ENCODE measurements at regions not wholly inside any gene's neighbourhood (a gene's known extent, or its start where the extent isn't known, plus 50 kb on each side); places are given as distances from the start of the nearest gene placed in this dataset.

DNA sequence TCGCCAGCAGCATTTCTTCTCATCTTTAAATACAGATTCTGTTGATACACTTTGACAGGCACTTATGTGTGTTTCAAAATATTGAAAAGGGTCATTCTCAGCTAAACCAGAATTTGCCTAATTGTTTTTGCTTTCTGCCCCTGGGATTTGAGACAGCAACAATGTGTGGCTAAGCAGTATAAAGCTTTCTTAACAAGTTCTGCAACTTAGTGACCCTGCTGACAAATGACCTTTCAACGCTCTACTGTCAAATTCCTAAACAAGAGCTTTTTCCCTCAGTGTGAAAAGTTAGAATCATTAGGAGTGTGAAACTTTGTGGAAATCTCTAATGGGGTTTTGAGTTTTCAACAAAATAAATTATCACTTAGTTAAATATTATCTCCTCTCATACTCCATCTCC is 414.6 kb downstream of the RFPL4B start:
- TF ChIP-seq, protein P1, sequence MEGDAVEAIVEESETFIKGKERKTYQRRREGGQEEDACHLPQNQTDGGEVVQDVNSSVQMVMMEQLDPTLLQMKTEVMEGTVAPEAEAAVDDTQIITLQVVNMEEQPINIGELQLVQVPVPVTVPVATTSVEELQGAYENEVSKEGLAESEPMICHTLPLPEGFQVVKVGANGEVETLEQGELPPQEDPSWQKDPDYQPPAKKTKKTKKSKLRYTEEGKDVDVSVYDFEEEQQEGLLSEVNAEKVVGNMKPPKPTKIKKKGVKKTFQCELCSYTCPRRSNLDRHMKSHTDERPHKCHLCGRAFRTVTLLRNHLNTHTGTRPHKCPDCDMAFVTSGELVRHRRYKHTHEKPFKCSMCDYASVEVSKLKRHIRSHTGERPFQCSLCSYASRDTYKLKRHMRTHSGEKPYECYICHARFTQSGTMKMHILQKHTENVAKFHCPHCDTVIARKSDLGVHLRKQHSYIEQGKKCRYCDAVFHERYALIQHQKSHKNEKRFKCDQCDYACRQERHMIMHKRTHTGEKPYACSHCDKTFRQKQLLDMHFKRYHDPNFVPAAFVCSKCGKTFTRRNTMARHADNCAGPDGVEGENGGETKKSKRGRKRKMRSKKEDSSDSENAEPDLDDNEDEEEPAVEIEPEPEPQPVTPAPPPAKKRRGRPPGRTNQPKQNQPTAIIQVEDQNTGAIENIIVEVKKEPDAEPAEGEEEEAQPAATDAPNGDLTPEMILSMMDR (IDR thresholded peaks at IDR 0.05; ENCODE audit: insufficient read depth, low read length): no peak
- no peak for TF ChIP-seq POLR2AphosphoS5 (IDR thresholded peaks at IDR 0.05; ENCODE audit: low read depth)
- TF ChIP-seq, protein P2, sequence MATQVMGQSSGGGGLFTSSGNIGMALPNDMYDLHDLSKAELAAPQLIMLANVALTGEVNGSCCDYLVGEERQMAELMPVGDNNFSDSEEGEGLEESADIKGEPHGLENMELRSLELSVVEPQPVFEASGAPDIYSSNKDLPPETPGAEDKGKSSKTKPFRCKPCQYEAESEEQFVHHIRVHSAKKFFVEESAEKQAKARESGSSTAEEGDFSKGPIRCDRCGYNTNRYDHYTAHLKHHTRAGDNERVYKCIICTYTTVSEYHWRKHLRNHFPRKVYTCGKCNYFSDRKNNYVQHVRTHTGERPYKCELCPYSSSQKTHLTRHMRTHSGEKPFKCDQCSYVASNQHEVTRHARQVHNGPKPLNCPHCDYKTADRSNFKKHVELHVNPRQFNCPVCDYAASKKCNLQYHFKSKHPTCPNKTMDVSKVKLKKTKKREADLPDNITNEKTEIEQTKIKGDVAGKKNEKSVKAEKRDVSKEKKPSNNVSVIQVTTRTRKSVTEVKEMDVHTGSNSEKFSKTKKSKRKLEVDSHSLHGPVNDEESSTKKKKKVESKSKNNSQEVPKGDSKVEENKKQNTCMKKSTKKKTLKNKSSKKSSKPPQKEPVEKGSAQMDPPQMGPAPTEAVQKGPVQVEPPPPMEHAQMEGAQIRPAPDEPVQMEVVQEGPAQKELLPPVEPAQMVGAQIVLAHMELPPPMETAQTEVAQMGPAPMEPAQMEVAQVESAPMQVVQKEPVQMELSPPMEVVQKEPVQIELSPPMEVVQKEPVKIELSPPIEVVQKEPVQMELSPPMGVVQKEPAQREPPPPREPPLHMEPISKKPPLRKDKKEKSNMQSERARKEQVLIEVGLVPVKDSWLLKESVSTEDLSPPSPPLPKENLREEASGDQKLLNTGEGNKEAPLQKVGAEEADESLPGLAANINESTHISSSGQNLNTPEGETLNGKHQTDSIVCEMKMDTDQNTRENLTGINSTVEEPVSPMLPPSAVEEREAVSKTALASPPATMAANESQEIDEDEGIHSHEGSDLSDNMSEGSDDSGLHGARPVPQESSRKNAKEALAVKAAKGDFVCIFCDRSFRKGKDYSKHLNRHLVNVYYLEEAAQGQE (IDR thresholded peaks at IDR 0.05; ENCODE audit: insufficient replicate concordance, low read depth): no peak
- TF ChIP-seq GABPA (IDR thresholded peaks at IDR 0.05; ENCODE audit: low read depth): no peak
